ENCODE measurements at regions not wholly inside any gene's neighbourhood (a gene's known extent, or its start where the extent isn't known, plus 50 kb on each side); places are given as distances from the start of the nearest gene placed in this dataset.

DNA sequence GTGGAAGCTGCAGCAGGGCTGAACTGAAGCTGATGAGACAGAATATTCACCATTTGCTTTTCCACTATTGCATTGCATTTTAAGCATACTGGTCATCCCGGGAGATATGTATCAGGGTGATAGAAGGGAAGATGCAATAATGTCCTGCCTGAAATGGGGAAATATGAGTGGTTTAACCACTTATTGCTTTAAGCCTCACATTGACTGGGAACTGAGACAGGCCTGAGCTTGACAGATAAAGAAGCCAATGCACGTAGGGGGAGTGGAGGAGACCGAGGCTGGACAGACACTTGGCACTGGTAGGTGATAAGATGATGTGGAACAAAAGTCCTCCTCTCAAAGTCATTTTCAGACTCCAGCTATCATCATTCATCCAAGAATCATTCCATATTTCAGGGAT is 911.7 kb upstream of the NCAM2 start:
- no peaks in the 10 kb centered on the region for H3K36me3 ChIP-seq (replicated peaks; ENCODE audit: insufficient read depth, low read length)
- no peak overlapping the region for H3K4me2 ChIP-seq (ENCODE audit: low read depth, low read length)
- H3K27me3 ChIP-seq (replicated peaks; ENCODE audit: insufficient read depth, low read length): no peaks in the 10 kb centered on the region
- no peaks in the 10 kb centered on the region for H3K9me2 ChIP-seq (replicated peaks; ENCODE audit: insufficient read depth, low read length)
- no peaks in the 10 kb centered on the region for H3F3A ChIP-seq (ENCODE audit: insufficient read depth, low read length)
- no peak overlapping the region for H3K9ac ChIP-seq (ENCODE audit: low read length)
- H3K27ac ChIP-seq (ENCODE audit: low read length): no peak overlapping the region
- H2AFZ ChIP-seq (ENCODE audit: low read length): no peak overlapping the region
- no peaks in the 10 kb centered on the region for H3K9me3 ChIP-seq (replicated peaks; ENCODE audit: insufficient read depth, low read length)
- no peak for TF ChIP-seq EZH2phosphoT487 (IDR thresholded peaks at IDR 0.05; ENCODE audit: low read length)
- TF ChIP-seq, protein P1, sequence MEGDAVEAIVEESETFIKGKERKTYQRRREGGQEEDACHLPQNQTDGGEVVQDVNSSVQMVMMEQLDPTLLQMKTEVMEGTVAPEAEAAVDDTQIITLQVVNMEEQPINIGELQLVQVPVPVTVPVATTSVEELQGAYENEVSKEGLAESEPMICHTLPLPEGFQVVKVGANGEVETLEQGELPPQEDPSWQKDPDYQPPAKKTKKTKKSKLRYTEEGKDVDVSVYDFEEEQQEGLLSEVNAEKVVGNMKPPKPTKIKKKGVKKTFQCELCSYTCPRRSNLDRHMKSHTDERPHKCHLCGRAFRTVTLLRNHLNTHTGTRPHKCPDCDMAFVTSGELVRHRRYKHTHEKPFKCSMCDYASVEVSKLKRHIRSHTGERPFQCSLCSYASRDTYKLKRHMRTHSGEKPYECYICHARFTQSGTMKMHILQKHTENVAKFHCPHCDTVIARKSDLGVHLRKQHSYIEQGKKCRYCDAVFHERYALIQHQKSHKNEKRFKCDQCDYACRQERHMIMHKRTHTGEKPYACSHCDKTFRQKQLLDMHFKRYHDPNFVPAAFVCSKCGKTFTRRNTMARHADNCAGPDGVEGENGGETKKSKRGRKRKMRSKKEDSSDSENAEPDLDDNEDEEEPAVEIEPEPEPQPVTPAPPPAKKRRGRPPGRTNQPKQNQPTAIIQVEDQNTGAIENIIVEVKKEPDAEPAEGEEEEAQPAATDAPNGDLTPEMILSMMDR (IDR thresholded peaks at IDR 0.05; ENCODE audit: low read length): no peak
- no peak for TF ChIP-seq EZH2 (optimal IDR thresholded peaks at IDR 0.05; ENCODE audit: low read depth, low read length)
- DNase-seq: no peak
- H3K4me3 ChIP-seq (ENCODE audit: low read length): no peak overlapping the region
- H3K79me2 ChIP-seq (ENCODE audit: low read length): no peaks in the 10 kb centered on the region
- H3K4me1 ChIP-seq (ENCODE audit: low read length): no peaks in the 10 kb centered on the region
- H4K20me1 ChIP-seq (ENCODE audit: insufficient read depth, low read length): no peaks in the 10 kb centered on the region; the same call in 1 of the 2 replicates

DNA sequence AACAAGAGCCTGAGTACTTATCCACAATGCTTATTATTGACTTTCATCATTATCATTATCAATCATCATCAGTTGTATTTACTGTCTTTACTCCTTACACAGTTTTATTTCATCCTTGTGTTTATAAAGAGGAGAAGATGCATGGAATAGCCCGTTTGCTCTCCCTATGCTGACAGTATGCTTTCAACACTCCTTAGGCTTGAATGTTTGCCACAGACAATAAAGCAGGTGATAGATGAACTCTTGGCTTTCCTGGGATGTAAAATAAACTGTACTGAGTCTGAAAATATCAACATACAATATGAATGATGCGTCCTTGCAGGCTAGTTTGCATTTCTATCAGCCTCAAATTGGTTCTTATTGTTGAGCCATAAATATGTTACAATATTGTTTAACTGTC is 891.8 kb upstream of the NCAM2 start:
- no peak for DNase-seq
- no peak overlapping the region for H3K27ac ChIP-seq (ENCODE audit: low read length)
- no peaks in the 10 kb centered on the region for H3K9me2 ChIP-seq (replicated peaks; ENCODE audit: insufficient read depth, low read length)
- H3K27me3 ChIP-seq (replicated peaks; ENCODE audit: insufficient read depth, low read length): no peaks in the 10 kb centered on the region
- no peak overlapping the region for H2AFZ ChIP-seq (ENCODE audit: low read length)
- no peaks in the 10 kb centered on the region for H3K4me1 ChIP-seq (ENCODE audit: low read length)
- no peaks in the 10 kb centered on the region for H3K9me3 ChIP-seq (replicated peaks; ENCODE audit: insufficient read depth, low read length)
- no peak overlapping the region for H3K4me2 ChIP-seq (ENCODE audit: low read depth, low read length)
- no peak overlapping the region for H3K9ac ChIP-seq (ENCODE audit: low read length)
- H3K79me2 ChIP-seq (ENCODE audit: low read length): no peaks in the 10 kb centered on the region
- H3F3A ChIP-seq (ENCODE audit: insufficient read depth, low read length): no peaks in the 10 kb centered on the region
- TF ChIP-seq EZH2 (optimal IDR thresholded peaks at IDR 0.05; ENCODE audit: low read depth, low read length) (no peak), EZH2phosphoT487 (IDR thresholded peaks at IDR 0.05; ENCODE audit: low read length) (no peak)
- TF ChIP-seq, protein P1 (IDR thresholded peaks at IDR 0.05; ENCODE audit: low read length): no peak
- no peak overlapping the region for H3K4me3 ChIP-seq (ENCODE audit: low read length)
- H3K36me3 ChIP-seq (replicated peaks; ENCODE audit: insufficient read depth, low read length): no peaks in the 10 kb centered on the region
- H4K20me1 ChIP-seq (ENCODE audit: insufficient read depth, low read length): no peaks in the 10 kb centered on the region

DNA sequence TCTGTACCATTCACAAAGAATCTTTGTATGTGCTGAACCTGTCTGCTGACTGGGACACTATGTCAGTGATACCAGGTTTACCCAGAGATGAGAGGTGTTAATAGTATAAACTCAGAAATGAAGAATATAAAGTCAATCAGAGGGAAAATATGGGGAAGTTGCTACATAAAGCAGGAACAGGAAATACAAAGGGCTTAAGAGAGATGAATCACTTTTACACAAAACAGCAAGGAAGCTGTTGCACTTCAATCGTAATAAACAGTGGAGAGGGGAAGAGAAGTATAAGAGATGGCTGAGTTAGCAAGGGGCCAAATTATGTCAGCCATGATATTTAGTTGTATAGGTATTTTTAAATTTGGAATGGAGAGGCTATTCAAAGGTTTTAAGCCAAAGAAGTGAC is 890.2 kb upstream of the NCAM2 start:
- no peaks in the 10 kb centered on the region for H3K9me3 ChIP-seq (replicated peaks; ENCODE audit: insufficient read depth, low read length)
- no peak overlapping the region for H3K27ac ChIP-seq (ENCODE audit: low read length)
- no peaks in the 10 kb centered on the region for H3K79me2 ChIP-seq (ENCODE audit: low read length)
- H4K20me1 ChIP-seq (ENCODE audit: insufficient read depth, low read length): no peaks in the 10 kb centered on the region
- H3F3A ChIP-seq (ENCODE audit: insufficient read depth, low read length): no peaks in the 10 kb centered on the region
- H2AFZ ChIP-seq (ENCODE audit: low read length): no peak overlapping the region
- H3K4me2 ChIP-seq (ENCODE audit: low read depth, low read length): no peak overlapping the region
- TF ChIP-seq EZH2phosphoT487 (IDR thresholded peaks at IDR 0.05; ENCODE audit: low read length) (no peak), EZH2 (optimal IDR thresholded peaks at IDR 0.05; ENCODE audit: low read depth, low read length) (no peak)
- TF ChIP-seq, protein P1 (IDR thresholded peaks at IDR 0.05; ENCODE audit: low read length): no peak
- no peaks in the 10 kb centered on the region for H3K27me3 ChIP-seq (replicated peaks; ENCODE audit: insufficient read depth, low read length)
- H3K4me1 ChIP-seq (ENCODE audit: low read length): no peaks in the 10 kb centered on the region
- no peaks in the 10 kb centered on the region for H3K9me2 ChIP-seq (replicated peaks; ENCODE audit: insufficient read depth, low read length)
- H3K9ac ChIP-seq (ENCODE audit: low read length): no peak overlapping the region
- no peak for DNase-seq
- no peaks in the 10 kb centered on the region for H3K36me3 ChIP-seq (replicated peaks; ENCODE audit: insufficient read depth, low read length)
- no peak overlapping the region for H3K4me3 ChIP-seq (ENCODE audit: low read length)

All from MM.1S (cell line).